ENCODE measurements at regions not wholly inside any gene's neighbourhood (a gene's known extent, or its start where the extent isn't known, plus 50 kb on each side); places are given as distances from the start of the nearest gene placed in this dataset.

DNA sequence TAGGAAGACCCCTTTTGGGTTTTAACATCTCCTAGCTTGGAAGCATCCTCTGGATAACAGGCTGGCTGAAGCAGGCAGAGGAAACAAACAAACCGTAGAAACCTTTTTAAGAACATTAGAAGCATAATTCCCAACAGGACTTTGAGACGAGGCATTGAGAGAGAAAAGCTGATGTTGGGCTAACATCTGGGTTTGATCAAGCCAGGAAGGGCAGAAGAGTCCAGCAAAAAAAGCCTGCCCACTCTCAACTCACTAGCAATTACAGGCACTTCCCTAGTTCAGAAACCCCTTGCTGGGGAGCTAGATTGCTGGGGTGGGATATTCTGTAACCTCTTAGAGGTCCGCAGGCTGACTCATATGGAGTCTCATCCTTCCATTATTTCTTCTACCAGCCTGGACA is 75.4 kb upstream of the CTNNA1 start:
- H4K8ac ChIP-seq (ENCODE audit: low read depth in 2 of 2, low read length in 2 of 2) = no peak overlapping the region
- in situ Hi-C loops (cut with MboI; ENCODE audit: low sequenced_read_pairs) (no loop called here), dilution Hi-C loops (cut with HindIII; ENCODE audit: low sequenced_read_pairs, unreplicated experiment) (no loop called here), intact Hi-C loops (cut with micrococcal nuclease) (no loop called here)
- no peak overlapping the region for H3K9ac ChIP-seq (ENCODE audit: low read depth, low read length)
- H2BK15ac ChIP-seq (ENCODE audit: low read depth, low read length) = no peak overlapping the region
- no peaks in the 10 kb centered on the region for H3K4me1 ChIP-seq (ENCODE audit: control insufficient read depth, insufficient read depth, low read length)
- no CpG with 5 or more reads among the region's 3 CpGs for WGBS, 2 experiments (ENCODE audit: extremely low coverage in 2 of 2, insufficient read length in 1 of 2)
- H3K9me1 ChIP-seq (ENCODE audit: insufficient read depth, low read length) = no peaks in the 10 kb centered on the region
- H3K27me3 ChIP-seq (ENCODE audit: control insufficient read depth, insufficient read depth, low read length) = peaks cover 9% of the 10 kb centered on the region
- no peak overlapping the region for H3K56ac ChIP-seq (ENCODE audit: extremely low read depth, insufficient read depth, low read length)
- H2AFZ ChIP-seq (replicated peaks; ENCODE audit: low read length, poor library complexity) = no peak overlapping the region
- no peak overlapping the region for H2BK120ac ChIP-seq (ENCODE audit: low read depth, low read length)
- no peak overlapping the region for H2BK5ac ChIP-seq (ENCODE audit: low read depth, low read length, poor library complexity, severe bottlenecking)
- DNase-seq (no peak), ATAC-seq (ENCODE audit: low read depth) (no peak)
- CTCF ChIA-PET = interaction anchor here (0.8 kb wide), 1 partner anchor 654 kb away, joined by 3 read pairs; no protein-coding TSS in a partner anchor
- no peak overlapping the region for H3K14ac ChIP-seq (replicated peaks; ENCODE audit: low read depth, low read length)
- no peak overlapping the region for H3K27ac ChIP-seq (ENCODE audit: insufficient read depth, low read length)
- no peak overlapping the region for H3K4ac ChIP-seq (ENCODE audit: low read depth, low read length)
- no peaks in the 10 kb centered on the region for H3K79me1 ChIP-seq (ENCODE audit: low read depth in 1 of 2, low read length in 2 of 2)
- BruUV-seq (replicated peaks) = no TSS peak
- no peak overlapping the region for H2AK9ac ChIP-seq (replicated peaks; ENCODE audit: low read depth, low read length, poor library complexity)
- H2BK20ac ChIP-seq (ENCODE audit: low read depth, low read length) = no peak overlapping the region
- H4K5ac ChIP-seq (ENCODE audit: low read depth, low read length) = no peak overlapping the region
- H3K4me2 ChIP-seq (ENCODE audit: low read depth, low read length) = no peak overlapping the region
- no peaks in the 10 kb centered on the region for H3K36me3 ChIP-seq (ENCODE audit: control insufficient read depth, insufficient read depth, low read length)
- H3K9me3 ChIP-seq (ENCODE audit: control insufficient read depth, insufficient read depth, low read length) = peaks cover 4% of the 10 kb centered on the region
- H4K20me1 ChIP-seq (ENCODE audit: insufficient read depth, low read length) = no peaks in the 10 kb centered on the region
- H2AK5ac ChIP-seq (ENCODE audit: low read depth, low read length) = no peak overlapping the region
- POLR2A ChIA-PET (ENCODE audit: unreplicated experiment) = no interaction called here
- H3K23ac ChIP-seq (ENCODE audit: low read depth, low read length) = no peak overlapping the region
- no peak overlapping the region for H4K91ac ChIP-seq (ENCODE audit: insufficient read depth, low read depth, low read length)
- no peak overlapping the region for H3K18ac ChIP-seq (ENCODE audit: low read depth, low read length)
- H3K4me3 ChIP-seq (ENCODE audit: insufficient read depth, low read depth, low read length) = no peak overlapping the region
- TF ChIP-seq CHD1 (IDR thresholded peaks at IDR 0.05; ENCODE audit: low read depth, low read length) (no peak), SMC3 (IDR thresholded peaks at IDR 0.05; ENCODE audit: low read depth, low read length) (no peak)

Data from IMR-90 (cell line).